GM18519 (cell line): ENCODE measurements at regions not wholly inside any gene's neighbourhood (a gene's known extent, or its start where the extent isn't known, plus 50 kb on each side); places are given as distances from the start of the nearest gene placed in this dataset.
"Not testable (repeated sequence)": the region's sequence is repeated elsewhere in the genome, so short reads cannot be mapped to it uniquely, and the experiment has no call there.

Source experiments
- ATAC-seq: cut with Tn5 transposase; IDR thresholded peaks from one replicate; pipeline ENCODE4 v1.9.1; 2021; ENCODE audit warnings: mild to moderate bottlenecking, moderate library complexity; ENCODE audit not compliant: unreplicated experiment, low FRiP score

GRCh38 chr2:195238379-195238778 lies 418.6 kb upstream of the SLC39A10 start:
- no peak for ATAC-seq

GRCh38 chr2:195228547-195228946 lies 428.5 kb upstream of the SLC39A10 start:
- ATAC-seq, result not testable (repeated sequence)

- no peak for ATAC-seq
Observed at GRCh38 chr2:195214072-195214471, 443.0 kb upstream of the SLC39A10 start.

- ATAC-seq, result no peak
Observed at GRCh38 chr2:195212586-195212985, 444.4 kb upstream of the SLC39A10 start.

GRCh38 chr2:195202163-195202845 lies 454.7 kb upstream of the SLC39A10 start:
- no peak for ATAC-seq

- ATAC-seq, result no peak
Observed at GRCh38 chr2:195199864-195200263, 457.2 kb upstream of the SLC39A10 start.

- no peak for ATAC-seq
Observed at GRCh38 chr2:195181059-195181705, 475.8 kb upstream of the SLC39A10 start.

- no peak for ATAC-seq
Observed at GRCh38 chr2:195168369-195168768, 488.7 kb upstream of the SLC39A10 start.

- ATAC-seq, result no peak
Observed at GRCh38 chr2:195164930-195165329, 492.1 kb upstream of the SLC39A10 start.

GRCh38 chr2:195162918-195163317 lies 494.1 kb upstream of the SLC39A10 start:
- ATAC-seq, result no peak

- ATAC-seq, result no peak
Observed at GRCh38 chr2:195162194-195162593, 494.8 kb upstream of the SLC39A10 start.

GRCh38 chr2:195160963-195161362 lies 496.1 kb upstream of the SLC39A10 start:
- no peak for ATAC-seq

- no peak for ATAC-seq
Observed at GRCh38 chr2:195151711-195152110, 505.3 kb upstream of the SLC39A10 start.

- no peak for ATAC-seq
Observed at GRCh38 chr2:195150819-195151218, 506.2 kb upstream of the SLC39A10 start.

GRCh38 chr2:195148004-195148403 lies 509.0 kb upstream of the SLC39A10 start:
- no peak for ATAC-seq

GRCh38 chr2:195146761-195147541 lies 510.1 kb upstream of the SLC39A10 start:
- no peak for ATAC-seq

- no peak for ATAC-seq
Observed at GRCh38 chr2:195138435-195138834, 518.6 kb upstream of the SLC39A10 start.

- not testable (repeated sequence) for ATAC-seq
Observed at GRCh38 chr2:195125889-195126288, 531.1 kb upstream of the SLC39A10 start.

GRCh38 chr2:195124391-195125079 lies 532.5 kb upstream of the SLC39A10 start:
- no peak for ATAC-seq

GRCh38 chr2:195122653-195123052 lies 534.4 kb upstream of the SLC39A10 start:
- no peak for ATAC-seq

GRCh38 chr2:195121341-195121740 lies 535.7 kb upstream of the SLC39A10 start:
- ATAC-seq, result no peak
